H1 (cell line): ENCODE measurements at regions not wholly inside any gene's neighbourhood (a gene's known extent, or its start where the extent isn't known, plus 50 kb on each side); places are given as distances from the start of the nearest gene placed in this dataset.

Experiments
- CTCF ChIA-PET: fragments of 300-600 bp; sonication (Branson Sonifier 250); formaldehyde crosslinking; loops from one replicate; lab custom pipeline; 2021; ENCODE audit not compliant: partially characterized antibody; lab: Charles Lee
- POLR2A ChIA-PET: fragments of 300-600 bp; sonication (Branson Sonifier 250); formaldehyde crosslinking; loops from one replicate; lab custom pipeline; 2021; ENCODE audit warnings: inconsistent platforms; ENCODE audit not compliant: partially characterized antibody; lab: Charles Lee
- DNase-seq, 2 experiments: peaks; one replicate each; pipeline versions ENCODE4 v3.0.0 to v3.0.0-alpha.2; 2010 to 2022; ENCODE audit warnings: low spot score in 2 of 2, low read depth in 1 of 2, mixed read lengths in 1 of 2
- FAIRE-seq: peaks from 2 replicates; lab custom pipeline; 2011; peaks lifted over from hg19 to GRCh38; lab: Jason Lieb, UNC
- H2AFZ ChIP-seq: 2 replicates; pipeline ENCODE4 v1.8.1; 2012; ENCODE audit warnings: low read length, inconsistent platforms
- H2AK5ac ChIP-seq: 2 replicates; pipeline ENCODE4 v1.6.1; 2013; ENCODE audit warnings: low read depth, low read length
- H2BK120ac ChIP-seq: replicated peaks from 2 replicates; pipeline ENCODE3; 2013; ENCODE audit warnings: low read depth, low read length, inconsistent platforms
- H2BK12ac ChIP-seq: 2 replicates; pipeline ENCODE4 v1.6.1; 2013; ENCODE audit warnings: low read depth, low read length
- H2BK15ac ChIP-seq: 2 replicates; pipeline ENCODE4 v1.6.1; 2013; ENCODE audit warnings: low read length
- H2BK20ac ChIP-seq: 2 replicates; pipeline ENCODE4 v1.6.1; 2013; ENCODE audit warnings: low read length
- H2BK5ac ChIP-seq: 2 replicates; pipeline ENCODE4 v1.6.1; 2013; ENCODE audit warnings: low read depth, low read length
- H3K14ac ChIP-seq: 2 replicates; pipeline ENCODE4 v1.6.1; 2013; ENCODE audit warnings: inconsistent platforms; ENCODE audit not compliant: insufficient read length
- H3K18ac ChIP-seq: 2 replicates; pipeline ENCODE4 v1.6.1; 2013; ENCODE audit warnings: low read length; ENCODE audit errors: extremely low read depth
- H3K23ac ChIP-seq: 2 replicates; pipeline ENCODE4 v1.6.1; 2013; ENCODE audit warnings: inconsistent platforms; ENCODE audit not compliant: insufficient read length
- H3K23me2 ChIP-seq: 2 replicates; pipeline ENCODE4 v1.6.1; 2013; ENCODE audit warnings: low read depth, low read length
- H3K27ac ChIP-seq: 2 replicates; pipeline ENCODE4 v1.6.1; 2011; ENCODE audit warnings: low read depth, low read length, inconsistent platforms
- H3K27me3 ChIP-seq, 4 experiments: replicated peaks in 1 of 4; 1 replicate in 1 of 4; 2 replicates in 3 of 4; pipeline versions ENCODE4 v1.6.1 to v1.8.1; 2011 to 2013; ENCODE audit warnings: low read length in 3 of 4, mild to moderate bottlenecking in 3 of 4, inconsistent platforms in 2 of 4, mixed read lengths in 2 of 4, moderate library complexity in 1 of 4; ENCODE audit not compliant: control insufficient read depth in 3 of 4, insufficient read depth in 3 of 4; ENCODE audit errors: extremely low read depth in 1 of 4
- H3K36me3 ChIP-seq, 4 experiments: 2 replicates each; pipeline versions ENCODE4 v1.6.1 to v1.8.1; 2011 to 2013; ENCODE audit warnings: mild to moderate bottlenecking in 4 of 4, low read length in 3 of 4, moderate library complexity in 2 of 4, control low read depth in 1 of 4, inconsistent platforms in 1 of 4; ENCODE audit not compliant: insufficient read depth in 4 of 4, control insufficient read depth in 2 of 4
- H3K4ac ChIP-seq: replicated peaks from 2 replicates; pipeline ENCODE3; 2013; ENCODE audit warnings: low read length, low read depth, mixed read lengths, inconsistent platforms; ENCODE audit not compliant: insufficient read length
- H3K4me1 ChIP-seq, 4 experiments: replicated peaks in 1 of 4; 1 replicate in 1 of 4; 2 replicates in 3 of 4; pipeline versions ENCODE4 v1.6.1 to v1.8.1; 2011 to 2013; ENCODE audit warnings: low read length in 3 of 4, inconsistent platforms in 2 of 4, mixed read lengths in 1 of 4; ENCODE audit not compliant: insufficient read depth in 4 of 4, control insufficient read depth in 3 of 4
- H3K4me2 ChIP-seq, 2 experiments: 2 replicates each; pipeline versions ENCODE4 v1.6.1 to v1.8.1; 2011 to 2013; ENCODE audit warnings: low read depth in 2 of 2, low read length in 2 of 2, control low read depth in 1 of 2, inconsistent platforms in 1 of 2, mild to moderate bottlenecking in 1 of 2; ENCODE audit not compliant: insufficient read depth in 1 of 2
- H3K4me3 ChIP-seq, 4 experiments: fragments of 200-600, 300-600 bp in 1 of 4; sonication (generic), shearing (Covaris generic), sonication (Bioruptor Twin) in 1 of 4; 2 replicates each; pipeline versions ENCODE4 v1.5.1 to v1.8.1; 2011 to 2016; ENCODE audit warnings: low read length in 4 of 4, low read depth in 3 of 4, control low read depth in 2 of 4, inconsistent platforms in 2 of 4, mild to moderate bottlenecking in 2 of 4, mixed read lengths in 1 of 4, moderate library complexity in 1 of 4; ENCODE audit not compliant: insufficient read depth in 2 of 4; ENCODE audit errors: extremely low read depth in 1 of 4
- H3K56ac ChIP-seq: replicated peaks from 2 replicates; pipeline ENCODE3; 2013; ENCODE audit warnings: low read depth, mild to moderate bottlenecking, mixed read lengths, low read length, inconsistent platforms; ENCODE audit not compliant: insufficient read length
- H3K79me1 ChIP-seq: 2 replicates; pipeline ENCODE4 v1.6.1; 2013; ENCODE audit warnings: low read depth, low read length, control low read depth
- H3K79me2 ChIP-seq, 2 experiments: 2 replicates each; pipeline versions ENCODE4 v1.6.1 to v1.8.1; 2012 to 2013; ENCODE audit warnings: low read length in 2 of 2, mild to moderate bottlenecking in 2 of 2, inconsistent platforms in 1 of 2; ENCODE audit not compliant: insufficient read depth in 2 of 2, control insufficient read depth in 1 of 2
- H3K9ac ChIP-seq, 4 experiments: replicated peaks in 1 of 4; 1 replicate in 1 of 4; 2 replicates in 3 of 4; pipeline versions ENCODE4 v1.6.1 to v1.8.1; 2011 to 2013; ENCODE audit warnings: low read depth in 3 of 4, low read length in 3 of 4, control low read depth in 2 of 4, mild to moderate bottlenecking in 2 of 4, moderate library complexity in 2 of 4, inconsistent platforms in 1 of 4; ENCODE audit errors: extremely low read depth in 1 of 4
- H3K9me3 ChIP-seq, 2 experiments: 2 replicates each; pipeline versions ENCODE4 v1.6.1 to v1.8.1; 2012 to 2013; ENCODE audit warnings: mild to moderate bottlenecking in 2 of 2, moderate library complexity in 2 of 2, control low read depth in 1 of 2, inconsistent platforms in 1 of 2, low read depth in 1 of 2, low read length in 1 of 2, mixed read lengths in 1 of 2; ENCODE audit not compliant: insufficient read depth in 2 of 2
- H4K20me1 ChIP-seq, 2 experiments: replicated peaks in 1 of 2; 2 replicates each; pipeline versions ENCODE3 to v1.8.1; 2011 to 2013; ENCODE audit warnings: inconsistent platforms in 2 of 2, low read length in 2 of 2, mild to moderate bottlenecking in 1 of 2; ENCODE audit not compliant: insufficient read depth in 2 of 2, control insufficient read depth in 1 of 2
- H4K5ac ChIP-seq: 2 replicates; pipeline ENCODE4 v1.6.1; 2013; ENCODE audit warnings: low read length, low read depth, mixed read lengths, inconsistent platforms; ENCODE audit not compliant: insufficient read length
- H4K8ac ChIP-seq: 2 replicates; pipeline ENCODE4 v1.8.0; 2013; ENCODE audit warnings: mild to moderate bottlenecking, moderate library complexity, low read length, inconsistent platforms; ENCODE audit not compliant: insufficient read depth; ENCODE audit errors: extremely low read depth
- H4K91ac ChIP-seq: replicated peaks from 2 replicates; pipeline ENCODE3; 2013; ENCODE audit warnings: low read length, mixed read lengths, inconsistent platforms; ENCODE audit not compliant: insufficient read length
- ASH2L ChIP-seq: fragments of 200-600, 300-600 bp; sonication (generic); IDR thresholded peaks from one replicate; pipeline ENCODE4 v1.7.1; 2017; ENCODE audit warnings: low read length
- CBX5 ChIP-seq: fragments of 300-800, 300-1000 bp; sonication (generic); IDR thresholded peaks from 2 replicates; pipeline ENCODE4 v1.7.1; 2016; ENCODE audit warnings: antibody characterized with exemption, low read length, low read depth
- CEBPB ChIP-seq: IDR thresholded peaks from 2 replicates; pipeline ENCODE4 v1.6.1; 2012; ENCODE audit warnings: low read depth, low read length
- CHD2 ChIP-seq: IDR thresholded peaks from 2 replicates; pipeline ENCODE4 v1.6.1; 2012; ENCODE audit warnings: low read length, improper control_type of control experiment
- JUN ChIP-seq: IDR thresholded peaks from 2 replicates; pipeline ENCODE4 v1.6.1; 2011; ENCODE audit warnings: low read depth, mild to moderate bottlenecking, improper control_type of control experiment, low read length
- KDM1A ChIP-seq: fragments of 200-600, 300-600 bp; sonication (generic); IDR thresholded peaks from 2 replicates; pipeline ENCODE4 v1.7.1; 2016; ENCODE audit warnings: mild to moderate bottlenecking, low read length, borderline replicate concordance
- MAX ChIP-seq: IDR thresholded peaks from 2 replicates; pipeline ENCODE4 v1.6.1; 2012; ENCODE audit warnings: inconsistent platforms
- NANOG ChIP-seq: IDR thresholded peaks from 2 replicates; pipeline ENCODE4 v1.6.1; 2011; ENCODE audit warnings: low read length, low read depth, mild to moderate bottlenecking, inconsistent platforms; ENCODE audit not compliant: insufficient read depth, poor library complexity, severe bottlenecking
- PHF8 ChIP-seq: fragments of 200-600 bp; sonication (generic); conservative IDR thresholded peaks from 2 replicates; pipeline ENCODE4 v1.7.1; 2012; ENCODE audit warnings: low read depth, mild to moderate bottlenecking, inconsistent platforms, low read length, moderate library complexity
- POLR2A ChIP-seq, 2 experiments: IDR thresholded peaks; 1 replicate in 1 of 2; 2 replicates in 1 of 2; pipeline ENCODE4 v1.6.1; 2011; ENCODE audit warnings: low read depth in 2 of 2, low read length in 2 of 2, mild to moderate bottlenecking in 2 of 2; ENCODE audit errors: control extremely low read depth in 1 of 2
- RAD21 ChIP-seq, 2 experiments: IDR thresholded peaks in 1 of 2; conservative IDR thresholded peaks in 1 of 2; 2 replicates each; pipeline ENCODE4 v1.6.1; 2011; ENCODE audit warnings: low read depth in 2 of 2, low read length in 2 of 2, improper control_type of control experiment in 1 of 2, inconsistent platforms in 1 of 2, mild to moderate bottlenecking in 1 of 2, moderate library complexity in 1 of 2
- RFX5 ChIP-seq: IDR thresholded peaks from 2 replicates; pipeline ENCODE4 v1.6.1; 2011; ENCODE audit warnings: low read depth, low read length, improper control_type of control experiment, borderline replicate concordance
- SAP30 ChIP-seq: fragments of 300-600 bp; sonication (generic); IDR thresholded peaks from 2 replicates; pipeline ENCODE4 v1.7.1; 2012; ENCODE audit warnings: low read length, moderate library complexity, mild to moderate bottlenecking, inconsistent platforms; ENCODE audit not compliant: insufficient read depth, insufficient replicate concordance
- WGBS, 2 experiments: shearing (Covaris generic) in 1 of 2; methylation state at CpG; one replicate each; pipeline versions ENCODE4 v1.1.6 to v1.1.7; 2013 to 2015; ENCODE audit warnings: low lambda C conversion rate in 2 of 2, mixed read lengths in 2 of 2, inconsistent platforms in 1 of 2, low coverage in 1 of 2, missing lambda C conversion rate in 1 of 2; ENCODE audit not compliant: insufficient replicate concordance in 2 of 2, insufficient coverage in 1 of 2, insufficient read length in 1 of 2; ENCODE audit errors: extremely low coverage in 1 of 2, missing lambda C conversion rate in 1 of 2; 5-methylcytosine and 5-hydroxymethylcytosine counted together
- TF ChIP-seq, protein P1 (sequence below): IDR thresholded peaks from 2 replicates; pipeline ENCODE4 v1.6.1; 2011; ENCODE audit warnings: low read depth, mild to moderate bottlenecking, low read length; ENCODE audit not compliant: insufficient read depth

DNA sequence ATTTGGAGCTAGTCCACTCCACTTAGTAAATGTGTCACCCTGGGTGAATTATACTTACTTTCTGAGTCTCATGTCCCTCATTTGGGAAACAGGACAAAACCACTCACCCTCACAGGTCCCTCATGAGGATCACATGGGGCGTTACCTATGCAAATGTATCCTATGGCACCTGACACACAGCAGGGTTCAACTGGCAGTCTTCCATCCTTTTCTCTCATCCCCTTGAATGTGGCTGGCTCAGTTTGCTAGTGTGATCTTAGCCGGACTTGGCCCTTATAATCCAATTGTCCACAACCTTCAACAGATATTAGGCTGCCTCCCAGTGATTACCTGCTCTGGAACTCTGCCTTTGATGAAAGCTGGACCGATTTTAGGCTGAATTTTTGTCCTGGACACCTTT is 308.8 kb downstream of the MAP2K6 start:
- no peak overlapping the region for H2AFZ ChIP-seq
- H4K20me1 ChIP-seq: no peaks in the 10 kb centered on the region
- 90% methylated on average over 3 of the region's 3 CpGs; no CpG with 5 or more reads in 1 of the 2 experiments for WGBS, 2 experiments
- FAIRE-seq (no peak), DNase-seq (no peak)
- no peak overlapping the region for H3K23ac ChIP-seq
- H3K4me3 ChIP-seq: no peak overlapping the region
- no peak overlapping the region for H2BK12ac ChIP-seq
- no peak overlapping the region for H3K14ac ChIP-seq
- no peak overlapping the region for H2BK120ac ChIP-seq
- no peaks in the 10 kb centered on the region for H3K4me1 ChIP-seq
- H2BK15ac ChIP-seq: no peak overlapping the region
- no peaks in the 10 kb centered on the region for H3K27me3 ChIP-seq
- H3K18ac ChIP-seq: no peak overlapping the region
- H2BK5ac ChIP-seq: no peak overlapping the region
- no peaks in the 10 kb centered on the region for H3K9me3 ChIP-seq
- no peak overlapping the region for H2BK20ac ChIP-seq
- H3K9ac ChIP-seq: no peak overlapping the region
- no peaks in the 10 kb centered on the region for H3K79me1 ChIP-seq
- no peak overlapping the region for H4K8ac ChIP-seq
- H3K4me2 ChIP-seq: no peak overlapping the region
- H4K91ac ChIP-seq: no peak overlapping the region
- no peak overlapping the region for H4K5ac ChIP-seq
- H2AK5ac ChIP-seq: no peak overlapping the region
- H3K4ac ChIP-seq: no peak overlapping the region
- ChIA-PET POLR2A (no interaction called here), CTCF (interaction anchor here (0.6 to 1.8 kb wide), 11 partner anchors 11 to 484 kb away, joined by 3 to 8 read pairs (median 4); no protein-coding TSS in a partner anchor)
- H3K79me2 ChIP-seq: no peaks in the 10 kb centered on the region
- H3K36me3 ChIP-seq: no peaks in the 10 kb centered on the region
- H3K23me2 ChIP-seq: no peaks in the 10 kb centered on the region
- H3K56ac ChIP-seq: no peak overlapping the region
- H3K27ac ChIP-seq: no peak overlapping the region
- no peak for TF ChIP-seq POLR2A (IDR thresholded peaks at IDR 0.05; ENCODE audit: control extremely low read depth in 1 of 2, low read depth in 2 of 2, low read length in 2 of 2)
- no peak for TF ChIP-seq RAD21 (IDR thresholded peaks at IDR 0.05 in 1 of 2, conservative IDR thresholded peaks at IDR 0.05 in 1 of 2; ENCODE audit: low read depth in 2 of 2, low read length in 2 of 2)
- no peak for TF ChIP-seq NANOG
- no peak for TF ChIP-seq CHD2
- TF ChIP-seq CBX5: no peak
- TF ChIP-seq PHF8: no peak
- TF ChIP-seq RFX5: no peak
- no peak for TF ChIP-seq ASH2L
- no peak for TF ChIP-seq JUN
- TF ChIP-seq SAP30: no peak
- no peak for TF ChIP-seq MAX
- no peak for TF ChIP-seq CEBPB
- TF ChIP-seq, protein P1, sequence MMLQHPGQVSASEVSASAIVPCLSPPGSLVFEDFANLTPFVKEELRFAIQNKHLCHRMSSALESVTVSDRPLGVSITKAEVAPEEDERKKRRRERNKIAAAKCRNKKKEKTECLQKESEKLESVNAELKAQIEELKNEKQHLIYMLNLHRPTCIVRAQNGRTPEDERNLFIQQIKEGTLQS: no peak
- no peak for TF ChIP-seq KDM1A
